LoVo (cell line): ENCODE measurements at regions not wholly inside any gene's neighbourhood (a gene's known extent, or its start where the extent isn't known, plus 50 kb on each side); places are given as distances from the start of the nearest gene placed in this dataset.

Experiments used
- DNase-seq: peaks from one replicate; pipeline ENCODE4 v3.0.0-alpha.2; 2016; ENCODE audit warnings: low spot score

GRCh38 chr9:129473523-129474244 lies 147.2 kb downstream of the C9orf50 start:
- DNase-seq = no peak

- no peak for DNase-seq
Measured at GRCh38 chr9:129472651-129473102, 148.2 kb downstream of the C9orf50 start.

GRCh38 chr9:129471201-129472019 lies 149.5 kb downstream of the C9orf50 start:
- no peak for DNase-seq

GRCh38 chr9:129469988-129470316 lies 150.9 kb downstream of the C9orf50 start:
- DNase-seq = no peak

GRCh38 chr9:129469188-129469987 lies 151.5 kb downstream of the C9orf50 start:
- DNase-seq = no peak

GRCh38 chr9:129467739-129468666 lies 152.9 kb downstream of the C9orf50 start:
- no peak for DNase-seq

- no peak for DNase-seq
Measured at GRCh38 chr9:129467004-129467588, 153.8 kb downstream of the C9orf50 start.

GRCh38 chr9:129465834-129466535 lies 154.9 kb downstream of the C9orf50 start:
- no peak for DNase-seq

GRCh38 chr9:129464972-129465833 lies 155.7 kb downstream of the C9orf50 start:
- DNase-seq = no peak

- no peak for DNase-seq
Measured at GRCh38 chr9:129463994-129464393, 156.9 kb downstream of the C9orf50 start.

GRCh38 chr9:129463477-129463876 lies 157.4 kb downstream of the C9orf50 start:
- DNase-seq = no peak

- DNase-seq = no peak
Measured at GRCh38 chr9:129462360-129462759, 158.5 kb downstream of the C9orf50 start.

GRCh38 chr9:129460323-129461261 lies 160.3 kb downstream of the C9orf50 start:
- DNase-seq = peak; percentile 87

- no peak for DNase-seq
Measured at GRCh38 chr9:129459547-129460322, 161.2 kb downstream of the C9orf50 start.

- no peak for DNase-seq
Measured at GRCh38 chr9:129458663-129459546, 162.0 kb downstream of the C9orf50 start.

GRCh38 chr9:129458155-129458661 lies 162.7 kb downstream of the C9orf50 start:
- no peak for DNase-seq
